ENCODE measurements at regions not wholly inside any gene's neighbourhood (a gene's known extent, or its start where the extent isn't known, plus 50 kb on each side); places are given as distances from the start of the nearest gene placed in this dataset.
"Not testable (repeated sequence)": the region's sequence is repeated elsewhere in the genome, so short reads cannot be mapped to it uniquely, and the experiment has no call there.

GRCh38 chr6:37749367-37749766 is 51.7 kb upstream of the MDGA1 start:
- not testable (repeated sequence) for H2BK5ac ChIP-seq (ENCODE audit: low read length); H3K4me2 ChIP-seq (ENCODE audit: low read length); H3K27me3 ChIP-seq (ENCODE audit: insufficient read depth, low read length, poor library complexity); H3K79me2 ChIP-seq (ENCODE audit: control insufficient read depth, insufficient read depth, low read length); H4K8ac ChIP-seq (ENCODE audit: low read depth, low read length); H3K4ac ChIP-seq (ENCODE audit: low read depth, low read length); H3K23ac ChIP-seq (ENCODE audit: low read length); H3K18ac ChIP-seq (ENCODE audit: low read length); H3K56ac ChIP-seq (ENCODE audit: low read length); H3K27ac ChIP-seq (ENCODE audit: low read depth, low read length); H3K9ac ChIP-seq (ENCODE audit: low read length); H3K4me3 ChIP-seq (ENCODE audit: low read length); H4K5ac ChIP-seq (ENCODE audit: low read length); H3K4me1 ChIP-seq (ENCODE audit: control insufficient read depth, low read depth, low read length); H2BK120ac ChIP-seq (ENCODE audit: low read depth, low read length); H3K79me1 ChIP-seq (ENCODE audit: low read length); H2BK15ac ChIP-seq (replicated peaks; ENCODE audit: low read depth); H2AK5ac ChIP-seq (ENCODE audit: low read length); H3K36me3 ChIP-seq (ENCODE audit: control insufficient read depth, insufficient read depth, low read length)
- DNase-seq, result peak; percentile 29
- no CpG with 5 or more reads among the region's 5 CpGs for WGBS (ENCODE audit: extremely low coverage, insufficient coverage, low lambda C conversion rate)

DNA sequence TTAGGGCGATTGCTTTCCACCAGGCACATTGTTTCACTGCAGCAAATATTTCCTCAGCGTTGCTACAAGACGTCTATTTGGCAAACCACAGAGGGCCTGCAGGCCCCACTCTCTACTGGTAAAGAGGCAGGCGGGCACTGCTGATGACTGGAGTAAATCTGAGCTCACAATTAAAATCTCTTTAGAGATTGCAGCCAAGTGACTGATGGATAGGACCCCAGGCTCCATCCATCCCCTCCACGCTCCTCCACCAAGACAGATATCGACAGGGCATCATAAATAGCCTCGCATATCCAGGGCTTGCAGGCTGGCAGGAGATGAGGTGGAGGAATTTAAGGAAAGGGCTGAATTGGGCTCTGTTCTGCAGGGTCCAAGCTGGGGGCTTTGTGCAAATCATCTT is 50.4 kb upstream of the MDGA1 start:
- Histone ChIP-seq H2AK5ac (ENCODE audit: low read length) (no peak overlapping the region), H3K9ac (ENCODE audit: low read length) (no peak overlapping the region), H3K27me3 (ENCODE audit: insufficient read depth, low read length, poor library complexity) (no peaks in the 10 kb centered on the region), H3K79me2 (ENCODE audit: control insufficient read depth, insufficient read depth, low read length) (no peaks in the 10 kb centered on the region), H3K23ac (ENCODE audit: low read length) (no peak overlapping the region), H3K4me2 (ENCODE audit: low read length) (no peak overlapping the region), H4K5ac (ENCODE audit: low read length) (no peak overlapping the region), H2BK15ac (replicated peaks; ENCODE audit: low read depth) (no peak overlapping the region), H2BK5ac (ENCODE audit: low read length) (no peak overlapping the region), H3K4ac (ENCODE audit: low read depth, low read length) (no peak overlapping the region), H3K4me1 (ENCODE audit: control insufficient read depth, low read depth, low read length) (no peaks in the 10 kb centered on the region), H3K56ac (ENCODE audit: low read length) (no peak overlapping the region), H2BK120ac (ENCODE audit: low read depth, low read length) (no peak overlapping the region), H4K8ac (ENCODE audit: low read depth, low read length) (no peak overlapping the region), H3K18ac (ENCODE audit: low read length) (no peak overlapping the region), H3K36me3 (ENCODE audit: control insufficient read depth, insufficient read depth, low read length) (no peaks in the 10 kb centered on the region), H3K4me3 (ENCODE audit: low read length) (no peak overlapping the region), H3K27ac (ENCODE audit: low read depth, low read length) (no peak overlapping the region), H3K79me1 (ENCODE audit: low read length) (no peaks in the 10 kb centered on the region)
- no peak for DNase-seq
- WGBS (ENCODE audit: extremely low coverage, insufficient coverage, low lambda C conversion rate), result no CpG with 5 or more reads among the region's 7 CpGs

Measured in mesendoderm (in vitro differentiated cells).